Tongue (tissue), 1 donor: ENCODE measurements at regions not wholly inside any gene's neighbourhood (a gene's known extent, or its start where the extent isn't known, plus 50 kb on each side); places are given as distances from the start of the nearest gene placed in this dataset.
"Not testable (repeated sequence)": the region's sequence is repeated elsewhere in the genome, so short reads cannot be mapped to it uniquely, and the experiment has no call there.

Experiments used
- DNase-seq: peaks from one replicate; pipeline ENCODE4 v3.0.0-alpha.2; 2015

DNA sequence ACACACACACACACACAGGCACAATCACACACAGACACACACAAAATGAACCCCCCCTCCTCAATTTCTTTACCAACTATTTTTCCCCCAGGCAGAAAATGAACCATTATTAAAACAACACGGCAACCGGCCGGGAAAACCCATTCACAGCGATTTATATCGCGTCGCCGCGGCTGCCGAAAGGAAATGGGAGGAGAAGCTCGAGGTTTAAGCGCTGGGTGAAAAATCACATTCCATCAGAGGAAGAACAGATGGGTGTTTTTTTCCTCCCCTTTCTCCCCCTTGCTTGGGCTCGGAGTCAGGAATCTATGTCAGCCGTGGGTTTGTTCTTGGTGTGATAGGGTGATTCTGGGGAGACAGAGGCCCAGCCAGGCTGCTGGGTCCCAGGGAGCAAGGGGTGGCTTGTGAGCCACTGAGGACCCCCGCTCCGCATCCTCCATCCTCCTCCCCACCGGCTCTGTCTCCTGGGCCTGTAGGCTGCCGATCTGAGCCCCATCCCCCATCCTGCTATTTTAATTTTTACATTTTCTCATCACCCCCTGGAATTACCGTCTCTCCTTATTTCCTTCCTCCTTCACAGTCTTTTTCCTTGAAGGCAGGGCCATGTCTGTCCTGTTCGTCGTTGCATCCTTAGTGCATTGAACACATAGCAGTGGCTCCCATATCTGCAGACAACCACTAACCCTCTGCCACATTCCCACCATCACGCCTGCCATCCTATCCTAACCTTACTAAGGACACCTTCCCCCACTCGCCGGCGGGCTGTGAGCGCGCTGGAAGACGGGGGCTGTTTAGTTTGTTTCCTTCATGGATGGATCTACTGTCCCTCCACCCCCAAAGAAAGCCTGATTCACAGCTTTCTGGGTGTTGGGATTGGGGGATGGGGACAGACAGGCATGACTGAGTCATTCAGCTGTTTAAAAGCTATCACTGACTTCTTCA, 137.7 kb downstream of the CRLF3 start:
- DNase-seq, result not testable (repeated sequence)

DNA sequence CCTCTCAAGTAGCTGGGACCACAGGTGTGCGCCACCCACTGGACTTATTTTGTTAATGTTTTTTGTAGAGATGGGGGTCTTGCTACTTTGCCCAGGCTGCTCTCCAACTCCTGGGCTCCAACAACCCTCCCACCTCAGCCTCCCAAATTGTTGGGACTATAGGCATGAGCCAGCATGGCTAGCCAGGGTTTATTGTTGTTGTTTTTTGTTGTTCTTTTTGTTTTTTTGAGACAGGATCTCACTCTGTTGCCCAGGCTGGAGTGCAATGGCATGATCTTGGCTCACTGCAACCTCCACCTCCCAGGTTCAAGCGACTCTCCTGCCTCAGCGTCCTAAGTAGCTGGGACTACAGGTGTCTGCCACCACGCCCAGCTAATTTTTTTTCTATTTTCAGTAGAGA, 142.2 kb downstream of the CRLF3 start:
- not testable (repeated sequence) for DNase-seq

DNA sequence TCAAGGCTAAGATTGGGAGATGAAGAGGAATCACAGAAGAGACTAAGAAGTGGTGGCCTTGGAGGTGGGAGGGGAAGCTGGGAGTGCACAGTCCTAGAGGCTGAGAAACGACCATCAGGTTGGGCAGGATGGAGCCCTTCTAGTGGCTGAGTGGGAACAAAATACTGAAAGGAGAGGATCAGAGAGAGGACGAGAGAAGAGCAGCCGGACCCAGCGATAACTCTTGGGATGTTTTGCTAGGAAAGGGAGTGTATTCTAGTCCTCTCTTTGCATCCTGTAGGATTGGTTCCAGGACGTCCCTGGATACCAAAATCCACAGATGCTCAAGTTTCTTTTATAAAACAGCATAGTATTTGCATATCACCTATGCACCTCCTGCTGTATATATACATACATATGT, 143.8 kb downstream of the CRLF3 start:
- DNase-seq, result not testable (repeated sequence)

DNA sequence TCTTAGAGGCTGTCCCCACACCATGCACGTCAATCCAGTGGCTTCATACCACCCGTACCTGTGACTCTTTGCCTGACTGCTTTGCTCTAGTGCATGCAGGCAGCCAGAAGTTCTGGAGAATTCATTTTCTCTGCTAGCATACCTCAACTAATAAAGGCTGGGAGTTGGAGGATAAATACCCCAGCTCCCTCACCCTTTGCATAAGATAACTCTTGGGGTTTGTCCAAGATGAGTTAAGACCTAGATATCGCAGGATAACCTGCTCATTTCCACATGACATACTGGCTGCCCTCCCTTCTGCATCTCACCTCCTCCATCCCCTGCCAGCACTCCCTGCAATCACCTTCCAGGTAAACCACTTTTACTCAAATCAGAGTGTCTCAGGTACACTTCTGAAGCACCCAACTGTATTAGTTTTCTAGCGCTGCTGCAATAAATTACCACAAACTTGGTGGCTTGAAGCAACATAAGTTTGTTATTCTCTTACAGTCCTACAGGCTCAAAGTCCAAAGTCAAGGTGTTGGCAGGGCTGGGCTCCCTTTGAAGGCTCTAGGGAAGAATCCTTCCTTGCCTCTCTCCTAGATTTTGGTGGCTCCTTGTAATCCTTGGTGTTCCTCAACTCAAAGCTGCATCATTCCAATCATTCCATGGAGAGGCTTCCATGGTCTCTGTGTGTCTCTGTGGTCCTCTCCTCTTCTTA, 146.8 kb downstream of the CRLF3 start:
- DNase-seq, result no peak

DNA sequence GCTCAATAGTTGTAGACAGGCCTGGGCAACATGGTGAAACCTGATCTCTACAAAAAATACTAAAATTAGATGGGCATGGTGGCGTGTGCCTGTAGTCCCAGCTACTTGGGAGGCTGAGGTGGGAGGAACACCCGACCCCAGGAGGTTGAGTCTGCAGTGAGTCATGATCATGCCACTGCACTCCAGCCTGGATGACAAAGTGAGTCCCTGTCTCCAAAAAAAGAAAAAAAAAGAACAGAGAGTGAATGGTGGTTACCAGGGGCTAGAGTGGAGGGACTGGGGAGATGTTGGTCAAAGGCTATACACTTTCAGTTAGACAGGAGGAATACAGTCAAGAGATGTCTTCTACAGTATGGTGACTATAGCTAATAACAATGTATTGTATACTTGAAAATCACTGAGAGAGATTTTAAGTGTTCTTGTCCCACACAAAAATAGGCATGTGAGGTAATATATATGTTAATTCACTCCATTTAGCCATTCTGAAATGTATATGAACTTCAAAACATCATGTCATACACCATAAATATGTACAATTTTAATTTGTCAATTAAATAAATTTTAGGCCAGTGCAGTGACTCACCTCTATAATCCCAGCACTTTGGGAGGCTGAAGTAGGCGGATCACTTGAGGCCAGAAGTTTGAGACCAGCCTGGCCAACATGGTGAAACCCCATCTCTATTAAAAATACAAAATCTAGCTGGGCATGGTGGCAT, 148.6 kb downstream of the CRLF3 start:
- DNase-seq, result not testable (repeated sequence)

DNA sequence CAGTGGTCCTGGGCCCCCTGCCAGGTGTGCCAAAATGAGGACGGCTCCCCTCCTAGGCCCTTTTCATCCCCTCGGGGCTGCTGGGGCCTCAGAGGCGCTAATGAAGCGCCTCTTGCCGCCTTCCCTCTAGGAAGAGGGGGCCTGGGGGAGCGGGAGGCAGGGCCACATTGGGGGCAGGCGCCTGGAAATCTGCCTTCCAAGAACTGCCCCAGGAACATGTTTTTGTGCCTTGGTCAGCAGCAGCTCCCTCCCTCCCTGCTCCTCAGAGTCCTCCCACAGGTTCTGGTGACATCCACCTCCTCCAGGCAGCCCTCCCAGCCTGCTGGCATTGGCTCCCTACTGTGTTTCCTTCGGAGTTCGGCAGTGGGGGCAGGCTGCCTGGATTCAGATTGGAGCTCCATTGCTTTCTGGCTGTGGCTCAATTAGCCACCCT, 155.3 kb downstream of the CRLF3 start:
- not testable (repeated sequence) for DNase-seq

DNA sequence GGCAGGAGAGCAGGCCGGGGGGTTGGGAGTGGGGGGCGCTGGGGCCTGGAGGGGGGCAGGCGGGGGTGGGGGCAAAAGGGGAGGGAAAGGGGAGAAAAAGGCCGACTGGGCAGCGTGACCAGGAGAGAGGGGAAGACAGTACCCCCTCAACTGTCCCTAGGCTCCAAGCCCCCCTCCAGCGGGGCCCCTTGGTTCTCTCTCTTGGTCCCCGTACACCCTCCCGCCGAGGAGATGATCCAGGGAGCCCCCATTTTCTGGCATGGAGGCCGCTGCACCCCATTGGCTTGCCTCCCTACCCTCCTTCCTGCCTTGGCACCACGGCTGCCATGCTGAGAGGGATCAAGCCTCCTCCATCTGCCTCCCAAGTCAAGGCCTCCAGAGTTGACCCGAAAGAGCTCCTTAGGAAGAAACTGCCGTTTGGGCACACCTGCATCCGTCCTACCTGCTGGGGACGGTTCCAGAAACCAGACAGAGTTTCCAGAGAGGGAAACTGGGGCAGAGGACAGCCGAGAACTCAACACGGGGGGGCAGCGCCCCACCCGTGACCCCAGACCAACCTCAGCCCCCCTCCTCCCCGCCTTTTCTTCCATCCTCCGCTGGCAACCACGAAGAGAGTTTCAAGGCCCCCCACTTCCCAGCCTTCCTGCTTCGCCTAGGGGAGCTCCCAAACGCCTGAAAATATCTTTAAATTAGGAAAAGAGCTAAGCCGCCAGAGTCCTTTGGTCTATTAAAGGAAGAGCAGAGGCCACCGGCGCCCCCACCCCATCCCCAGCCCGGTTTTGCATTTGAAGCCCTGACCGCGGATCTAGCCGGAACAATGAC, 155.9 kb downstream of the CRLF3 start:
- DNase-seq, result not testable (repeated sequence)

DNA sequence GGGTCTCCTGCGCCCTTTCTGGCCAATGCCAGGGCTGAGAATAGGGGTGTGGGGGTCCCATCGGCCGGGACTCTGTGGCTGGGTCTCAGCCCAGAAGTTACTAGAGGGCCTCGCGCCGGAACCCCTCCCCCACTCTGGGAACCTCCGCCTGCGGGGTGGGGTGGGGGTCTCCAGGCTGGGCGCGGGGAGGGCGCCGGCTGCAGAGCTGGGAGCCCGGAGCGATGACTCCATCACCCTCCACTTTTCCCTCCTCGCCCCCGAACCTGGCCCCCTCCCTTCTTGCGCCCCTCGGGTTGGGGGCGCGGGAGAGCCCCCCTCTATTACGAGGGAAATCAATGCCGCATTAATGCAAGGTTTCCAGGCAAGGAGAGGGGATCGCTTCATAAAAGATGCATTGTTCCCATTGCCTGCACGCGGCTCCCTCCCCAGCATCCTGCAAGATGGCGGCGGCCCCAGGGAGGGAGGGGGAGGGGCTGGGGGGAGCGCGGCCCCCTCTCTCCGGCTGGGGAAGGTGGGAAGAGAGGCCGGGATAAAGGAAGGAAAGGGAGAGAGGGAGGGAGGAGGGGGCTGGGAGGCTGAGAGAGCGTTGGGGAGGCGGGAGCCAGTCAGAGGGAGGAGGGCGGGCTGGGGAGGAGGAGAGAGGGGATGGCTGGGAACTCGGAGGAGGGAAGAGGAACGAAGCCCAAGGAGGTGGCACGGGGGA, 156.7 kb downstream of the CRLF3 start:
- DNase-seq, result peak; percentile 91

DNA sequence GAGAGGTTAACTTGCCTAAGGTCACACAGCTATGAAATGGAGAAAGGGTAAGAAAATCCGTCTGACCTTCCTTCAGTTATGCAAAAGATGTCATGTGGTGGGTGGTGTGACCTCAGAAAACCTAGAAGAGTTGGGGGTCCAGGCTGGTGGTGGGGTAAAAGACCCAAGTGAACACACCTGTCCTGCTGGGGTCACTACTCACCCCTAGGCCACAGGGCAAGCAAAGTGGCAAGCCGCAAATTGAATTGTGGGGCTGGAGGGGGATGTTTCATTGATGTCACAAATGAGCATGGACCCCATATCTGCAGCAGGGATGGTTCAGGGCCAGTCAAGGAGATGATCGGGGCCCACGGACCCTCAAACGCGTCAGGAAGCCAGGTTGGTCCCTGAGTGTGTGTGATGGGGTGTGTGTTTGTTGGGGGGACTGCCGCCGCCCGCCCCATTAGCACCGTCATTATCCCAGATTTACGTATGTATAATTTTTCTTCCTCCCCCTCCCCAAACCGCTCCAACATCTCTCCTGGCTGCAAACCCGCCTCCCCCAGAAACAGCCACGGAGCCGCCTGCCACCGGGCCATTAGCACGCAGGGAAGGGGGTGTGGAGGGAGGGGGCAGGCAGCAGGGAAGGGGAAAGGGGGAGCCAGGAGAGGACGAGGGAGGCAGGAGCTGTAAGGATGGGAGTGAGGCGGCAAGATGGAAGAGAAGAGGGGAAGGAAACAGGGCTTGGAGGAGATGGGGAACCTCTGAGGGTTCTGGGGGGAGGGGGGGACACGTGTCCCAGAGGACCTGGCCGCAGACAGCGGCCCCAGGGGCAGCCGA, 157.4 kb downstream of the CRLF3 start:
- DNase-seq, result peak; percentile 32

DNA sequence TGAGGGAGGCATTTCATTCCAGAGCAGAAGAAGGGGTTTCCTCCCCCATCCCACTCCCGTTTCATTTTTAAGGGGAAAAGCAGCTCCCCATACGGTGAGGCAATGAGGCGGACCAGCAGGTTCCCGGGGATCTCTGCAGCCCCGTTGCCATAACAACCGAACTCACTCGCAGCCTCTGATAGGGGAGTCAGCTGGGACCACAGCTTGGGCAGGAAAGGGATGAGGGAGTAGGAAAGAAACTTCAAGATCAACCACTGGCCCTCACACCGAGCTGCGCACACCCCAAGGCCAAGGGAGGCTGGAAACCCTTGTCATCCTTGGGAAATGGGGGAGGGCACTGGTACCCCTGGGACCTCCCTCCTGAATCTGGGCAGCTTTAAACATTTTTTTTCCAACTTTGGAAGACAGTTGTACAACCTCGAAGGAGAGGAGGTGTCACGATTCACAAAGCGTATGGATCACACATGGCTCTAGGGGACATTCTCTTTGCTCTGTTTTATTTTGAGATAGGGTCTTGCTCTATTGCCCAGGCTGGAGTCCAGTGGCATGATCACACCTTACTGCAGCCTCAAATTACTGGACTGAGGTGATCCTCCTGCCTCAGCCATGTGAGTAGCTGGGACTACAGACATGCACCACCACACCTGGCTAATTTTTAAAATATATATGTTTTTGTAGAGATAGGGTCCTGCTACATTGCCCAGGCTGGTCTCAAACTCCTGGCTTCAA, 160.6 kb downstream of the CRLF3 start:
- peak; percentile 22 for DNase-seq

DNA sequence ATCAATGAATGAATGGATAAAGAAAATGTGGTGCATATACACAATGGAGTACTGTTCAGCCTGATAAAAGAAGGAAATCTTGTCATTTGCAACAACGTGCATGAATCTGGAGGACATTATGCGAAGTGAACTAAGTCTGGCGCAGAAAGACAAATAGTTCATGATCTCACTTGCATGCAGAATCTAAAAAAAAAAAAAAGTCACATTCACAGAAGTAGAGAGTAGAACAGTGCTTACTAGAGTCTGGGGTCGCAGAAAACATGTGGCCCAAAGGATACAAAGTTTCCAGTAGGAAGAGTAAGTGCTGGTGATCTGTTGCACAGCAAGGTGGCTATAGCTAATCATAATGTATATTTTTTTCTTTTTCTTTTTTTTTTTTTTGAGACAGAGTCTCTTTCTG, 167.3 kb downstream of the CRLF3 start:
- not testable (repeated sequence) for DNase-seq

DNA sequence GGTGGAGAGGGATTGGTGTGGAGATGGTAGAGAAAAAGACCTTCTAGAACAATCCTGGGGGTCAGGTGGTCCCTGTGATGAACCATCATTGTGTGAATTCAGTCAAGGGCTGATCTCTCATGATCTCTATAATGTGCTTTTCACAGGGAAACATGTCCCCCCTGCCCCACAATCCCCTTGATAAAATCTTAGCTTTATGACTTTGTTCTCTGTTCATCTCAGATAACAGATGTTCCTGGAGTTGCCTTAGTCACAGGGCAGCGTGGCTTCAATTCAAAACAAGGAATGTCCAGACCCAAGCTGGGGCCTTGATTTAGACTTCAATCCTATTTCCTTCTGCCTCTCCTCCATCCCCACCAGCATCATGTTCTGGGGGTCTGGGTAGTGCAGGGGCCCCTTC, 171.5 kb downstream of the CRLF3 start:
- not testable (repeated sequence) for DNase-seq

DNA sequence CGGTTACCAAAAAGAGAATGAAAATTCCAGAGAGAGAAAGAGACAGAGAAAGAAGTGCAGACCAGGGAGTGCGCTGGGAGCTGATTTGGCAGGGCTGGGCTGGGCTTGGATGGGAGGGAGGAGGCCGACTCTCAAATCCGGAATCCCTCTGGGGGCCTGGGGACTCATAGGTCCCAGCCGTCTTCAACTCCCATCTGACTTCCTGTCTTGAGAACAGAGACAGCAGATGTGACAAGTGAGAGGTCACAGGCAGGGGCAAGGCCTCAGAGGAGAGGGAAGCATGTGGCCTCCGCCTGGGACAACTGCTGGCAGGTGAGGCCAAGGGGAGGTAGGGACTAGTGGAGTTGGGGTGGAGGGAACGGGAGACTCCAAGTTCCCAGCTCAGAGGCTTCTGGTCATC, 172.9 kb downstream of the GOSR1 start:
- not testable (repeated sequence) for DNase-seq

DNA sequence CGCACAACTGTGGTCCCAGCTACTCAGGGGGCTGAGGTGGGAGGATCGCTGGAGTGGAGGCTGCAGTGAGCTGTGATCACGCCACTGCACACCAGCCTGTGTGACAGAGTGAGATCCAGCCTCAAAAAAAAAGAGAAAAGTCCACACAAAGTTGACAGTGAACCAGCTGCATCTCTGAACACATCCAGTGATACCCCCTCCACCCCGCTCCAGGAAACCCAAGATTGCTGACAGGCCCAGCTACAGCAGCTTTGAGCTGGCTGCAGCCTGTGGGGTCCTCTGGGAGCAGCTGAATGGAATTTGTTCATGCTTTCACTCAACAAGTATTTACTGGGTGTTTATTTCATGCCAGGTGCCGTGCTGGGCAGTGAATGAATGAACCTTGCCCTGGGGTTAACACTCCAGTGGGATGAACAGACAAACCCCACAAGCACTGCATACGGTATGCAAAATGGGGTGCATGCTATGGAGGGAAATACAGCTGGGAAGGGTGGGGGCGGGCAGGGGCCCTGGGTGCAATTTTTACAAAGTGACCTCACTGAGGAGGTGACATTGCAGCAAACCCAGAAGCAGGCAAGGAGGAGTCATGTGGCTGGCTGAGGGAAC, 170.9 kb downstream of the GOSR1 start:
- peak; percentile 23 for DNase-seq

DNA sequence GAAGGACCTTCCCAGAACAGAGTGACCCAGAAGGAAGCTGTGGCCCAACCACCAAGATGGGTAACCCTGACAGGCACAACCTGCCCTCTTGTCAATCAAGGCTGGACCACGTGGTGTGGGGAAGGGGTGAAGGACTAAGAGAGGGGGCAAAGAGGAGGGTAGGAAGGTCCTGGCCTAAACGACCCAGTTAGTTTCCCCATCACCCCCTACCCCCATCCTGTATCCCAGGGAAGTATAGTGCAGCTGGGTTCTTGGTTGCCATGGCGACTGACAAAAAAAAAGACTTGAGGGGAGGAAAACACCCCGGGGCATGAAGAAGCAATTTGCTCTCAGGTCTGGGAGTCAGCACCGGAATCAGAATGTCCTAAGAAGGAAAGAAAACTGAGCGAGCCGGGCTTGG, 168.7 kb downstream of the GOSR1 start:
- DNase-seq, result peak; percentile 24

DNA sequence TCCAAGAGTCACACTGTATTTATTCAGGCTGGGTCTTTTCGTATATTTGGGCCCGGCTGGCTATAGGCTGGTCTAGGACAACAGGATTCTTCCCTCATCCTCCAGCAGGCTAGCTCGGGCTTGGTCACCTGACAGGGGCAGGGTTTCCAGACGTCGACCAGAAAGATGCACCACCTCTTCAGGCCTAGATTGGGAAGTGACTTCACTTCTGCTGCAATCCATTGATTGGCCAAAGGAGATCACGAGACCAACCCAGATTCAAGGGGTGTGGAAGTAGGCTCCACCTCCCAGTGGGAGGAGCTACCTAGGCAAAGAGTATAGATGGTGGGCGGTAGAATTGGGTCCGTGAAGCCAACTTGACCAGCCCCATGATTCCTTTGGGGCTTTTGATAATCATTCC, 167.5 kb downstream of the GOSR1 start:
- DNase-seq, result not testable (repeated sequence)

DNA sequence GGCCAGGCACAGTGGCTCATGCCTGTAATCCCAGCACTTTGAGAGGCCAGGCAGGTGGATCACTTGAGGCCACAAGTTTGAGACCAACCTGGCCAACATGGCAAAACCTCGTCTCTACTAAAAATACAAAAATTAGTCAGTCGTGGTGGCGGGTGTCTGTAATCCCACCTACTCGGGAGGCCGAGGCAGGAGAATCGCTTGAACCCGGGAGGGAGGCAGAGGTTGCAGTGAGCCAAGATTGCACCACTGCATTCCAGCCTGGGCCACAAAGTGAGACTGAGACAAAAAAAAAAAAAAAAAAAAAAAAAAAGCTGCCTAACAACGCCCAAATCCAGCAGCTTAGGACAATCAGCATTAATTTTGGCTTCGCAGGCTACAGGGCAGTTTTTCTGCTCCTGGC, 167.1 kb downstream of the GOSR1 start:
- not testable (repeated sequence) for DNase-seq

DNA sequence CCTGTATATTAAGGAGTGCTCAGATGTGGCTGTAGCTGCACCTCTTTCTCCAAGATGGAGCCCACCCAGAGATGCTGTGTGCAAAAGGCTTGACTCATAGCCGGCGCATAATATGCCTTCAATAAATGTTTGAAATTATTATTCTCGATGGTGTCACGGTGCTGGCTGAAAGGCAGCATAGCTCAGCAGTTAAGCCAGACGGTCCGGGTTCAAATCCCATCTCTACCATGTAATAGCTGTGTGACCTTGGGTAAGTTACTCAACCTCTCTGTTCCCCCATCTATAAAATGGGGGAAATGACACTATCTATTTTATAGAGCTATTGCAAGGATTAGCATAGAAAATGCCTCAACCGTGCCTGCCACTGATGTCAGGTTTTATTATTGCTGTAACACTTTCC, 164.2 kb downstream of the GOSR1 start:
- not testable (repeated sequence) for DNase-seq

DNA sequence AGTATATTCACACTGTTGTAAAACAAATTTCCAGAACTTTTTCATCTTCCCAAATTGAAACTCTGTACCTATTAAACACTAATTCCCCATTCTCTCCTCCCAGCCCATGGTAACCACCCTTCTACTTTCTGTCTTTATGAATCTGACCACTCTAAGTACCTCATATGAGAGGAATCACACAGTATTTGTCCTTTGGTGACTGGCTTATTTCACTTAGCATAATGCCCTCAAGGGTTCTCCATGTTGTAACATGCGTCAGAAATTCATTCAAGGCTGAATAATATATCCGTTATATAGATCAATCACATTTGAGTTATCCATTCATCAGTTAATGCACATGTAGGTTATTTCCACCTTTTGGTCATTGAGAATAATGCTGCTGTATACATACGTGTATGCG, 162.2 kb downstream of the GOSR1 start:
- DNase-seq, result not testable (repeated sequence)
